T47D (cell line): ENCODE measurements at regions not wholly inside any gene's neighbourhood (a gene's known extent, or its start where the extent isn't known, plus 50 kb on each side); places are given as distances from the start of the nearest gene placed in this dataset.
"Not testable (repeated sequence)": the region's sequence is repeated elsewhere in the genome, so short reads cannot be mapped to it uniquely, and the experiment has no call there.

Experiments used
- DNase-seq, 2 experiments: peaks; one replicate each; pipeline versions ENCODE4 v3.0.0 to v3.0.0-alpha.2; 2011 to 2012; ENCODE audit warnings: low read depth in 1 of 2, low spot score in 1 of 2
- JUND ChIP-seq: IDR thresholded peaks from 2 replicates; pipeline ENCODE4 v1.6.1; 2012; ENCODE audit warnings: low read depth
- in situ Hi-C: cut with HindIII; loops from 2 replicates; pipeline ENCODE4 v1.10.0; 2016; ENCODE audit warnings: low sequenced_read_pairs, low pct_unique_long_range_greater_than_20kb

GRCh38 chr4:163273922-163274321 is 58.5 kb downstream of the NPY1R start:
- no peak for TF ChIP-seq JUND
- peak in 1 of 2 experiments; percentile 4 for DNase-seq
- in situ Hi-C loops, result no loop called here

DNA sequence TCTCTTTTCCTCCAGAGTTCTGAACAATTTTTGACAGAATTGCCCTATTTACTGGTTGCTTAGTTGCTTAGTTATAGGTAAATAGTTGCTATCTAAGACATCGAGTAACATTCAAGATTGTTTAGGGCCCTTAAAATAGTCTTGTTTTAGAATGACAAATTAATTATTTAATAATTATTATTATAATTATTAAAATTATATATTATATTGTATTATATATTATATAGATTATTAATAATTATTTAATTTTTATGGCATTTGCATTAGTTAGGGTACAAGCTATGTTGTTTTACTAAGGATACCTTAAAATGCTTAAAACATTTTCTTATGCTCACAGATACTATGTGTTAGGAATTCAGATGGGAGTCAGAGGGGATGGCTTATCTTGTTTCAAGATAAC is 59.2 kb downstream of the NPY1R start:
- DNase-seq, result no peak
- no peak for TF ChIP-seq JUND
- in situ Hi-C loops, result no loop called here

DNA sequence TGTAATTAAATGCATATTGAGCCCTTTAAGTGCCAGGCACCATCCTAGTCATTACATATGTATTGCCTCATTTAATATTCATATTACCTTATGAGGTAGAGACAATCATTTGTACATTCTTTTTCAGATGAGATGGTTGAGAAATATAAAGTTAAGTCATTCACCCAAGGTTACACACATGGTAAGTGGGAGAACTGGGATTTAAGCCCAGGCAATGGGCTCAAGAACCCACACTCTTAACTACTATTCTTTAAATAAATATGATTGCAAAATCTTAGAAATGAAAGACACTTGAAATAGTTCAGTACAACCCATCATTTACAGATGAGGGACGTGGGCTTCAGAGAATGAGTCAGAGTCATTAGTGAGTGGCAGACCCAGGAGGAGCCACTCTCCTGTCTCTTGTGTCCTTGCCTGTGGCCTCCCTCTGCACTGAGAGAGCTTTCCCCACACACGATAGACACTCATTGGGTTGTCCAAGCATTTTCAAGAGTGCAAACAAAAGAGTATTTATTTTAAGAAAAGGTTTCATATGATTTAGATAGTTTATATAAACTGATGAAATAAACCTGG is 60.8 kb downstream of the NPY1R start:
- no peak for TF ChIP-seq JUND
- in situ Hi-C loops, result no loop called here
- DNase-seq, result no peak

DNA sequence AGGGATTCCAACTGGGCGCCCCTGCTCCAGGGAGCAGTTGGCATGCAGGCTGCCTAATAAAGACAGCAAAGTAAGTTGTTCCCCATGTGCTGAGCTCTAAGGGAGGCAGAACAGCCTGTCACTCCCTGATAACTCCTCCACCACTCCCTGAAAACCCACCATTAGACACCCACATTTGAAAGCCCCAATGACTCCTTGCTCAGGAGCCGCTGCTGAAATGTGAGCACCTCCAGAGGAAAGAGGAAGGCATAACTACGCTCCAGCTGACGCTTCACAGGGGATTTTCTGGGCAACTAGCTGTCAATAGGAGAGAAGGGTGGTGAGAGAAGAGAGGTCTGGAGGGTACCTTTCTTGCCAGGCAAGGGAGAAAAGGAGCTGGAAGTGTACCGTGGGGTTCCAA is 62.5 kb downstream of the NPY1R start:
- no peak for DNase-seq
- in situ Hi-C loops, result no loop called here

GRCh38 chr4:163269166-163269565 is 63.2 kb downstream of the NPY1R start:
- in situ Hi-C loops, result no loop called here
- TF ChIP-seq JUND, result no peak
- no peak for DNase-seq

More for the DNA sequence above, 62.5 kb downstream of the NPY1R start:
- no peak for TF ChIP-seq JUND

GRCh38 chr4:163264934-163265333 is 67.5 kb downstream of the NPY1R start:
- TF ChIP-seq JUND, result no peak
- no peak for DNase-seq
- in situ Hi-C loops, result no loop called here

DNA sequence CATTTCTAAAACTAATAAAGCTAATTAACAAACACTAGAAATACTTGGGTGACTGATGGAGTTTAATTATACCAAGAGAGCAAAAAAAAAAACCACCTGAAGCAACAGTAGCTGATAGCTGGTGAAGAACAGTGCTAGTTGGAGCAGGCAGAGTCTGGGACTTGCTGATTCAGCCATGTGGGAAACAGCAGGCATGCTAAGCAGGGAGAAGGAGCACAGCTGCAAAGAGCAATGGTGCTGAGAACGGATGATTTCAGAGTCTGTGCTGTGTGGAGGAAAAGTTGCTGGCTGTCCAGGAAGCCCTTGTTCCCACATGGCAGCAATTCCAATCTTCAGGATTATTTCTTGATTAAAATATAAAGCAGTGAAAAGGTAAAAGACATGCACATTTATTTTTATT is 68.8 kb downstream of the NPY1R start:
- TF ChIP-seq JUND, result no peak
- in situ Hi-C loops, result no loop called here
- DNase-seq, result no peak

GRCh38 chr4:163256680-163257343 is 75.6 kb downstream of the NPY1R start:
- DNase-seq, result no peak
- TF ChIP-seq JUND, result no peak
- in situ Hi-C loops, result no loop called here

GRCh38 chr4:163251204-163251603 is 81.2 kb downstream of the NPY1R start:
- DNase-seq, result no peak
- in situ Hi-C loops, result no loop called here
- TF ChIP-seq JUND, result no peak

- no peak for TF ChIP-seq JUND
- in situ Hi-C loops, result no loop called here
- DNase-seq, result no peak
These were observed 82.4 kb upstream of the NAF1 start for GRCh38 chr4:163249042-163249441.

- no peak for TF ChIP-seq JUND
- in situ Hi-C loops, result no loop called here
- no peak for DNase-seq
These were observed 78.5 kb upstream of the NAF1 start for GRCh38 chr4:163245044-163245728.

- TF ChIP-seq JUND, result no peak
- no peak for DNase-seq
- in situ Hi-C loops, result no loop called here
These were observed 76.7 kb upstream of the NAF1 start for GRCh38 chr4:163243297-163243981.

GRCh38 chr4:163237856-163238255 is 71.2 kb upstream of the NAF1 start:
- TF ChIP-seq JUND, result no peak
- no peak for DNase-seq
- in situ Hi-C loops, result no loop called here

DNA sequence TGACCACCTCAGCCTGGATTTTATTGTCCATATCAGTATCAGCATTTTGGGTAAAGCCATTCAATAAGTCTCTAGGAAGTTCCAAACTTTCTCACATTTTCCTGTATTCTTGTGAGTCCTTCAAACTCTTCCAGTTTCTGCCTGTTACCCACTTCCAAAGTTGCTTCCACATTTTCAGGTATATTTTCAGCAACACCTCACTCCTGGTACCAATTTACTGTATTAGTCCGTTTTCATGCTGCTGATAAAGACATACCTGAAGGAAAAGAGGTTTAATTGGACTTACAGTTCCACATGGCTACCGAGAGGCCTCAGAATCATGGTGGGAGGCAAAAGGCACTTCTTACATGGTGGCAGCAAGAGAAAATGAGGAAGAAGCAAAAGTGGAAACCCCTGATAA is 69.7 kb upstream of the NAF1 start:
- DNase-seq, in situ Hi-C loops: not testable (repeated sequence)
